ENCODE measurements at regions not wholly inside any gene's neighbourhood (a gene's known extent, or its start where the extent isn't known, plus 50 kb on each side); places are given as distances from the start of the nearest gene placed in this dataset.
"Not testable (repeated sequence)": the region's sequence is repeated elsewhere in the genome, so short reads cannot be mapped to it uniquely, and the experiment has no call there.

GRCh38 chr4:4645743-4646142 is 103.9 kb upstream of the STX18 start:
- intact Hi-C loops (cut with DNase I), result no loop called here
- TF ChIP-seq CTCF (IDR thresholded peaks at IDR 0.05; ENCODE audit: borderline replicate concordance, extremely low read depth, insufficient read depth), result no peak

GRCh38 chr4:4644277-4644676 is 102.4 kb upstream of the STX18 start:
- intact Hi-C loops (cut with DNase I); H3K27ac ChIP-seq (ENCODE audit: low read depth in 2 of 2, low read length in 2 of 2); H3K4me1 ChIP-seq (ENCODE audit: control insufficient read depth in 2 of 3, insufficient read depth in 2 of 3, low read depth in 1 of 3, low read length in 3 of 3); H3K4me3 ChIP-seq (ENCODE audit: low read length in 3 of 3); H3K27me3 ChIP-seq (ENCODE audit: control insufficient read depth, insufficient read depth, low read length); H3K9me3 ChIP-seq (ENCODE audit: control insufficient read depth in 2 of 3, insufficient read depth in 1 of 3, low read length in 3 of 3); H3K36me3 ChIP-seq (ENCODE audit: control insufficient read depth in 2 of 3, insufficient read depth in 3 of 3, low read length in 3 of 3); H3K9ac ChIP-seq (ENCODE audit: low read length in 3 of 3); FAIRE-seq; DNase-seq: not testable (repeated sequence)

More at GRCh38 chr4:4645743-4646142, 103.9 kb upstream of the STX18 start:
- H3K9me3 ChIP-seq (ENCODE audit: control insufficient read depth in 2 of 3, insufficient read depth in 1 of 3, low read length in 3 of 3), result no peaks in the 10 kb centered on the region
- no peaks in the 10 kb centered on the region for H3K4me1 ChIP-seq (ENCODE audit: control insufficient read depth in 2 of 3, insufficient read depth in 2 of 3, low read depth in 1 of 3, low read length in 3 of 3)
- H3K9ac ChIP-seq (ENCODE audit: low read length in 3 of 3), result no peak overlapping the region
- no peak overlapping the region for H3K27ac ChIP-seq (ENCODE audit: low read depth in 2 of 2, low read length in 2 of 2)
- no peaks in the 10 kb centered on the region for H3K27me3 ChIP-seq (ENCODE audit: control insufficient read depth, insufficient read depth, low read length)
- FAIRE-seq (no peak), DNase-seq (no peak)
- H3K36me3 ChIP-seq (ENCODE audit: control insufficient read depth in 2 of 3, insufficient read depth in 3 of 3, low read length in 3 of 3), result no peaks in the 10 kb centered on the region
- H3K4me3 ChIP-seq (ENCODE audit: low read length in 3 of 3), result no peak overlapping the region

- intact Hi-C loops (cut with DNase I); H3K4me1 ChIP-seq (ENCODE audit: control insufficient read depth in 2 of 3, insufficient read depth in 2 of 3, low read depth in 1 of 3, low read length in 3 of 3); H3K4me3 ChIP-seq (ENCODE audit: low read length in 3 of 3); FAIRE-seq; H3K27ac ChIP-seq (ENCODE audit: low read depth in 2 of 2, low read length in 2 of 2); H3K36me3 ChIP-seq (ENCODE audit: control insufficient read depth in 2 of 3, insufficient read depth in 3 of 3, low read length in 3 of 3); DNase-seq; H3K27me3 ChIP-seq (ENCODE audit: control insufficient read depth, insufficient read depth, low read length); H3K9ac ChIP-seq (ENCODE audit: low read length in 3 of 3); H3K9me3 ChIP-seq (ENCODE audit: control insufficient read depth in 2 of 3, insufficient read depth in 1 of 3, low read length in 3 of 3): not testable (repeated sequence)
Observed at GRCh38 chr4:4643743-4644142, 101.9 kb upstream of the STX18 start.

- FAIRE-seq, result no peak
- TF ChIP-seq CTCF (IDR thresholded peaks at IDR 0.05; ENCODE audit: borderline replicate concordance, extremely low read depth, insufficient read depth), result no peak
- DNase-seq, result no peak
- Histone ChIP-seq H3K27me3 (ENCODE audit: control insufficient read depth, insufficient read depth, low read length) (no peaks in the 10 kb centered on the region), H3K27ac (ENCODE audit: low read depth in 2 of 2, low read length in 2 of 2) (no peak overlapping the region), H3K4me1 (ENCODE audit: control insufficient read depth in 2 of 3, insufficient read depth in 2 of 3, low read depth in 1 of 3, low read length in 3 of 3) (no peaks in the 10 kb centered on the region), H3K36me3 (ENCODE audit: control insufficient read depth in 2 of 3, insufficient read depth in 3 of 3, low read length in 3 of 3) (no peaks in the 10 kb centered on the region), H3K9ac (ENCODE audit: low read length in 3 of 3) (no peak overlapping the region), H3K9me3 (ENCODE audit: control insufficient read depth in 2 of 3, insufficient read depth in 1 of 3, low read length in 3 of 3) (no peaks in the 10 kb centered on the region), H3K4me3 (ENCODE audit: low read length in 3 of 3) (no peak overlapping the region)
- intact Hi-C loops (cut with DNase I), result no loop called here
Observed at GRCh38 chr4:4643306-4643705, 101.5 kb upstream of the STX18 start.

- Histone ChIP-seq H3K27ac (ENCODE audit: low read depth in 2 of 2, low read length in 2 of 2) (no peak overlapping the region), H3K4me3 (ENCODE audit: low read length in 3 of 3) (no peak overlapping the region), H3K9ac (ENCODE audit: low read length in 3 of 3) (no peak overlapping the region), H3K27me3 (ENCODE audit: control insufficient read depth, insufficient read depth, low read length) (no peaks in the 10 kb centered on the region), H3K36me3 (ENCODE audit: control insufficient read depth in 2 of 3, insufficient read depth in 3 of 3, low read length in 3 of 3) (no peaks in the 10 kb centered on the region), H3K9me3 (ENCODE audit: control insufficient read depth in 2 of 3, insufficient read depth in 1 of 3, low read length in 3 of 3) (no peaks in the 10 kb centered on the region), H3K4me1 (ENCODE audit: control insufficient read depth in 2 of 3, insufficient read depth in 2 of 3, low read depth in 1 of 3, low read length in 3 of 3) (no peaks in the 10 kb centered on the region)
- intact Hi-C loops (cut with DNase I), result no loop called here
- no peak for FAIRE-seq
- DNase-seq, result no peak
- TF ChIP-seq CTCF (IDR thresholded peaks at IDR 0.05; ENCODE audit: borderline replicate concordance, extremely low read depth, insufficient read depth), result no peak
Observed at GRCh38 chr4:4642496-4643000, 100.7 kb upstream of the STX18 start.
